K562 (cell line): ENCODE measurements at regions not wholly inside any gene's neighbourhood (a gene's known extent, or its start where the extent isn't known, plus 50 kb on each side); places are given as distances from the start of the nearest gene placed in this dataset.

Source experiments
- ATAC-seq: fragments of 200-7000 bp; cut with Tn5 transposase; 3 replicates; pipeline ENCODE4 v1.9.1; 2020; ENCODE audit warnings: moderate library complexity
- BruUV-seq: library from RNA; stranded (reverse); fragments of 400-500 nt; replicated peaks from 2 replicates; lab custom pipeline; 2021; lab: Mats Ljungman, UMichigan
- CTCF ChIA-PET: fragments of 300-600 bp; formaldehyde crosslinking; extraction: SDS; loops from one replicate; lab custom pipeline; 2021; ENCODE audit warnings: low intra/inter-chr PET ratio; lab: Yijun Ruan, JAX
- POLR2A ChIA-PET: fragments of 300-600, 350-650 bp; sonication (Branson Sonifier 250); formaldehyde crosslinking; extraction: SDS; loops from one replicate; lab custom pipeline; 2021; ENCODE audit warnings: antibody characterized with exemption, inconsistent platforms; lab: Yijun Ruan, JAX
- DNase-seq, 4 experiments: peaks; one replicate each; pipeline versions ENCODE4 v3.0.0 to v3.0.0-alpha.2; 2011 to 2018; ENCODE audit warnings: low spot score in 3 of 4, mixed read lengths in 3 of 4; ENCODE audit errors: extremely low read depth in 1 of 4
- FAIRE-seq: peaks from 2 replicates; lab custom pipeline; 2011; peaks lifted over from hg19 to GRCh38; lab: Jason Lieb, UNC
- H2AFZ ChIP-seq: 2 replicates; pipeline ENCODE4 v1.6.0; 2011; ENCODE audit warnings: low read depth, low read length, control low read depth, inconsistent platforms
- H3K27ac ChIP-seq: fragments of 200-600 bp; 3 replicates; pipeline ENCODE4 v1.8.0; 2011; ENCODE audit warnings: low read depth, mild to moderate bottlenecking, control low read depth, inconsistent platforms, low read length, moderate library complexity, mixed read lengths; ENCODE audit errors: extremely low read depth
- H3K27me3 ChIP-seq, 2 experiments: fragments of 300-600 bp in 1 of 2; 2 replicates in 1 of 2; 3 replicates in 1 of 2; pipeline versions ENCODE4 v1.6.0 to v1.8.0; 2011; ENCODE audit warnings: inconsistent platforms in 2 of 2, low read length in 2 of 2, mild to moderate bottlenecking in 1 of 2, mixed read lengths in 1 of 2, moderate library complexity in 1 of 2; ENCODE audit not compliant: control insufficient read depth in 2 of 2, insufficient read depth in 2 of 2
- H3K36me3 ChIP-seq: fragments of 300-600 bp; 3 replicates; pipeline ENCODE4 v1.8.0; 2011; ENCODE audit warnings: mild to moderate bottlenecking, low read length, inconsistent platforms; ENCODE audit not compliant: control insufficient read depth, insufficient read depth
- H3K4me1 ChIP-seq, 2 experiments: fragments of 200-600 bp in 1 of 2; replicated peaks in 1 of 2; 2 replicates in 1 of 2; 3 replicates in 1 of 2; pipeline versions ENCODE4 v1.5.1 to v1.8.0; 2011; ENCODE audit warnings: inconsistent platforms in 2 of 2, low read length in 2 of 2, mild to moderate bottlenecking in 1 of 2, mixed read lengths in 1 of 2, moderate library complexity in 1 of 2; ENCODE audit not compliant: control insufficient read depth in 2 of 2, insufficient read depth in 2 of 2
- H3K4me2 ChIP-seq: 2 replicates; pipeline ENCODE4 v1.6.1; 2011; ENCODE audit warnings: low read length, control low read depth, inconsistent platforms, mixed read lengths; ENCODE audit not compliant: insufficient read depth
- H3K4me3 ChIP-seq: fragments of 200-600 bp; sonication (generic), shearing (Covaris generic); 2 replicates; pipeline ENCODE4 v1.5.1; 2016; ENCODE audit warnings: control low read depth, inconsistent platforms
- H3K79me2 ChIP-seq: fragments of 200-600 bp; 3 replicates; pipeline ENCODE4 v1.8.0; 2011; ENCODE audit warnings: low read length, inconsistent platforms; ENCODE audit not compliant: control insufficient read depth, insufficient read depth
- H3K9ac ChIP-seq, 2 experiments: 2 replicates each; pipeline versions ENCODE4 v1.6.0 to v1.6.1; 2011; ENCODE audit warnings: low read depth in 2 of 2, low read length in 2 of 2, control low read depth in 1 of 2, inconsistent platforms in 1 of 2, mild to moderate bottlenecking in 1 of 2, mixed read lengths in 1 of 2; ENCODE audit not compliant: insufficient read depth in 1 of 2
- H3K9me1 ChIP-seq: one replicate; pipeline ENCODE4 v1.6.0; 2011; ENCODE audit warnings: inconsistent platforms, mild to moderate bottlenecking, low read length, moderate library complexity; ENCODE audit not compliant: control insufficient read depth, insufficient read depth
- H3K9me3 ChIP-seq: replicated peaks from 2 replicates; pipeline ENCODE4 v1.5.1; 2011; ENCODE audit warnings: low read depth, low read length, inconsistent platforms; ENCODE audit not compliant: control insufficient read depth, insufficient read depth
- H4K20me1 ChIP-seq: replicated peaks from 2 replicates; pipeline ENCODE4 v1.6.1; 2011; ENCODE audit warnings: low read length, inconsistent platforms, mixed read lengths; ENCODE audit not compliant: control insufficient read depth, insufficient read depth
- CGGBP1 ChIP-seq: fragments of 250-450 bp; sonication (Bioruptor Pico); IDR thresholded peaks from 2 replicates; pipeline ENCODE4 v1.9.0; 2021; ENCODE audit warnings: mild to moderate bottlenecking
- CXXC5 ChIP-seq: fragments of 250-450 bp; sonication (Bioruptor Pico); IDR thresholded peaks from 2 replicates; pipeline ENCODE4 v1.8.0; 2022; ENCODE audit warnings: inconsistent platforms, mild to moderate bottlenecking, moderate library complexity
- GATAD2B ChIP-seq: fragments of 450-650 bp; IDR thresholded peaks from 2 replicates; pipeline ENCODE4 v1.6.1; 2017; ENCODE audit warnings: mild to moderate bottlenecking, borderline replicate concordance
- KDM5B ChIP-seq: fragments of 200-600 bp; sonication (generic); IDR thresholded peaks from 2 replicates; pipeline ENCODE4 v1.6.1; 2012; ENCODE audit warnings: low read depth, mild to moderate bottlenecking, moderate library complexity, low read length, control low read depth, inconsistent platforms; ENCODE audit not compliant: insufficient replicate concordance
- KLF16 ChIP-seq: IDR thresholded peaks from 2 replicates; pipeline ENCODE4 v1.6.1; 2016; ENCODE audit warnings: antibody characterized with exemption
- MAZ ChIP-seq, 2 experiments: fragments of 450-650 bp in 1 of 2; sonication (generic) in 1 of 2; formaldehyde crosslinking; IDR thresholded peaks in 1 of 2; conservative IDR thresholded peaks in 1 of 2; 2 replicates each; pipeline versions ENCODE4 v1.4.0 to v1.5.0; 2020; ENCODE audit warnings: mild to moderate bottlenecking in 1 of 2, missing genetic modification reagents in 1 of 2
- MTA3 ChIP-seq: fragments of 450-650 bp; formaldehyde crosslinking; IDR thresholded peaks from 2 replicates; pipeline ENCODE4 v1.6.1; 2017; ENCODE audit warnings: mild to moderate bottlenecking, borderline replicate concordance
- PKNOX1 ChIP-seq: fragments of 450-650 bp; IDR thresholded peaks from 2 replicates; pipeline ENCODE4 v1.6.1; 2016
- RUNX1 ChIP-seq: sonication (generic); IDR thresholded peaks from 2 replicates; pipeline ENCODE4 v1.6.1; 2016; ENCODE audit warnings: antibody characterized with exemption, low read depth
- SIX5 ChIP-seq, 2 experiments: IDR thresholded peaks; 2 replicates each; pipeline ENCODE4 v1.6.1; 2011; ENCODE audit warnings: low read length in 2 of 2, borderline replicate concordance in 1 of 2, low read depth in 1 of 2, mild to moderate bottlenecking in 1 of 2, moderate library complexity in 1 of 2; ENCODE audit not compliant: insufficient read depth in 1 of 2
- SRSF7 ChIP-seq: fragments of 200-400 bp; formaldehyde crosslinking; optimal IDR thresholded peaks from 2 replicates; pipeline ENCODE3; 2017; ENCODE audit warnings: mild to moderate bottlenecking, low read depth, low read length
- TEAD2 ChIP-seq: fragments of 450-650 bp; IDR thresholded peaks from 2 replicates; pipeline ENCODE4 v1.6.1; 2016; ENCODE audit warnings: missing genetic modification characterization, control low read depth, missing compliant biosample characterization
- ZKSCAN1 ChIP-seq: fragments of 150-350 bp; IDR thresholded peaks from 2 replicates; pipeline ENCODE4 v1.6.1; 2016; ENCODE audit warnings: low read depth, low read length
- ZNF561 ChIP-seq: fragments of 450-650 bp; formaldehyde crosslinking; conservative IDR thresholded peaks from 2 replicates; pipeline ENCODE4 v1.4.0; 2020; ENCODE audit warnings: mild to moderate bottlenecking, moderate library complexity
- ZNF668 ChIP-seq: fragments of 250-450 bp; sonication (Bioruptor Pico); IDR thresholded peaks from 2 replicates; pipeline ENCODE4 v1.8.0; 2022; ENCODE audit warnings: mild to moderate bottlenecking, inconsistent platforms
- WGBS: fragments of 100-300 bp; shearing (Covaris generic); methylation state at CpG from one replicate; pipeline ENCODE4 v1.1.6; 2016; ENCODE audit warnings: low coverage, mixed read lengths; ENCODE audit not compliant: insufficient coverage; ENCODE audit errors: missing lambda C conversion rate; 5-methylcytosine and 5-hydroxymethylcytosine counted together
- in situ Hi-C: fragments of 300-500 bp; cut with MboI; formaldehyde crosslinking; loops from 4 replicates; pipeline ENCODE4 v1.15.0; 2018; ENCODE audit warnings: inconsistent platforms, mixed read lengths
- intact Hi-C: fragments of 100-400 bp; cut with micrococcal nuclease; formaldehyde crosslinking; loops from 2 replicates; pipeline ENCODE4 v1.14.2; 2022

- TF ChIP-seq CGGBP1 (CRISPR knock-in tag) (no peak), SIX5 (IDR thresholded peaks at IDR 0.05; ENCODE audit: borderline replicate concordance in 1 of 2, insufficient read depth in 1 of 2, low read depth in 1 of 2, low read length in 2 of 2) (no peak), MAZ (CRISPR knock-in tag; conservative IDR thresholded peaks at IDR 0.05 in 1 of 2, IDR thresholded peaks at IDR 0.05 in 1 of 2) (no peak), MTA3 (no peak), KDM5B (no peak), KLF16 (no peak), GATAD2B (no peak)
- TF ChIP-seq, all 486 proteins: peak for 0
Observed at GRCh38 chr12:63400318-63400717, 249.3 kb upstream of the AVPR1A start (continued).

- FAIRE-seq (no peak), ATAC-seq (no peak), DNase-seq (no peak)
- H3K9me3 ChIP-seq: no peaks in the 10 kb centered on the region
- H3K4me3 ChIP-seq: no peak overlapping the region
- no peaks in the 10 kb centered on the region for H3K4me1 ChIP-seq
- H3K36me3 ChIP-seq: no peaks in the 10 kb centered on the region
- no peaks in the 10 kb centered on the region for H3K9me1 ChIP-seq
- in situ Hi-C loops: no loop called here
- H3K9ac ChIP-seq: no peak overlapping the region
- intact Hi-C loops: no loop called here
- H4K20me1 ChIP-seq: no peaks in the 10 kb centered on the region
- POLR2A ChIA-PET: no interaction called here
- no peak overlapping the region for H2AFZ ChIP-seq
- BruUV-seq: no TSS peak
- H3K27me3 ChIP-seq: no peaks in the 10 kb centered on the region
- no peaks in the 10 kb centered on the region for H3K79me2 ChIP-seq
- TF ChIP-seq TEAD2 (tag) (no peak), PKNOX1 (no peak), ZNF561 (CRISPR knock-in tag) (no peak), CGGBP1 (CRISPR knock-in tag) (no peak), RUNX1 (no peak), ZKSCAN1 (no peak), SRSF7 (no peak), CXXC5 (CRISPR knock-in tag) (no peak), ZNF668 (no peak)
- no peak overlapping the region for H3K27ac ChIP-seq
- CTCF ChIA-PET: no interaction called here
- 3% methylated on average over 3 of the region's 4 CpGs for WGBS
- H3K4me2 ChIP-seq: no peak overlapping the region
Observed at GRCh38 chr12:63397807-63398206, 246.8 kb upstream of the AVPR1A start.
